CD14-positive monocyte (primary cell): ENCODE measurements at regions not wholly inside any gene's neighbourhood (a gene's known extent, or its start where the extent isn't known, plus 50 kb on each side); places are given as distances from the start of the nearest gene placed in this dataset.

Experiments used
- DNase-seq, 3 donors: peaks; one replicate each; pipeline ENCODE4 v3.0.0-alpha.2; 2011 to 2022
- H2AFZ ChIP-seq: 2 replicates; pipeline ENCODE4 v1.6.0; 2012; ENCODE audit warnings: mild to moderate bottlenecking, low read depth, low read length, inconsistent platforms; ENCODE audit not compliant: insufficient read depth, poor library complexity, severe bottlenecking
- H3K27ac ChIP-seq, 2 donors: 1 replicate in 1 of 2; 2 replicates in 1 of 2; pipeline ENCODE4 v1.5.1; 2012 to 2013; ENCODE audit warnings: low read length in 2 of 2, control low read depth in 1 of 2, inconsistent platforms in 1 of 2, low read depth in 1 of 2, mild to moderate bottlenecking in 1 of 2
- H3K27me3 ChIP-seq, 2 donors: one replicate each; pipeline versions ENCODE4 v1.6.0 to v1.6.1; 2011 to 2013; ENCODE audit warnings: low read length in 2 of 2; ENCODE audit not compliant: control insufficient read depth in 2 of 2, insufficient read depth in 2 of 2
- H3K36me3 ChIP-seq, 2 donors: replicated peaks in 1 of 2; 1 replicate in 1 of 2; 2 replicates in 1 of 2; pipeline versions ENCODE4 v1.5.1 to v1.6.1; 2012 to 2013; ENCODE audit warnings: low read length in 2 of 2, control low read depth in 1 of 2, inconsistent platforms in 1 of 2, mild to moderate bottlenecking in 1 of 2; ENCODE audit not compliant: insufficient read depth in 2 of 2, control insufficient read depth in 1 of 2
- H3K4me1 ChIP-seq, 2 donors: 1 replicate in 1 of 2; 2 replicates in 1 of 2; pipeline versions ENCODE4 v1.5.1 to v1.6.1; 2012 to 2013; ENCODE audit warnings: low read length in 2 of 2, control low read depth in 1 of 2, inconsistent platforms in 1 of 2, mild to moderate bottlenecking in 1 of 2, moderate library complexity in 1 of 2; ENCODE audit not compliant: insufficient read depth in 2 of 2, control insufficient read depth in 1 of 2
- H3K4me2 ChIP-seq: replicated peaks from 2 replicates; pipeline ENCODE3; 2012; ENCODE audit warnings: low read length, moderate library complexity, mild to moderate bottlenecking; ENCODE audit not compliant: poor library complexity, severe bottlenecking; ENCODE audit errors: extremely low read depth
- H3K4me3 ChIP-seq, 3 experiments: fragments of 200-600 bp in 1 of 3; sonication (generic) in 1 of 3; replicated peaks in 1 of 3; 1 replicate in 2 of 3; 2 replicates in 1 of 3; pipeline ENCODE4 v1.5.1; 2011 to 2013; ENCODE audit warnings: low read length in 3 of 3, mild to moderate bottlenecking in 3 of 3, control low read depth in 2 of 3, low read depth in 2 of 3, inconsistent platforms in 1 of 3, moderate library complexity in 1 of 3
- H3K79me2 ChIP-seq: 2 replicates; pipeline ENCODE4 v1.6.0; 2012; ENCODE audit warnings: mild to moderate bottlenecking, control low read depth, inconsistent platforms, low read length, moderate library complexity; ENCODE audit not compliant: insufficient read depth
- H3K9ac ChIP-seq: 2 replicates; pipeline ENCODE4 v1.6.0; 2017; ENCODE audit warnings: low read length, mild to moderate bottlenecking; ENCODE audit not compliant: insufficient read depth, poor library complexity, severe bottlenecking
- H3K9me3 ChIP-seq, 2 donors: replicated peaks in 1 of 2; 1 replicate in 1 of 2; 2 replicates in 1 of 2; pipeline versions ENCODE4 v1.5.1 to v1.6.1; 2012 to 2013; ENCODE audit warnings: low read length in 2 of 2, control low read depth in 1 of 2; ENCODE audit not compliant: control insufficient read depth in 1 of 2, insufficient read depth in 1 of 2
- H4K20me1 ChIP-seq: 2 replicates; pipeline ENCODE4 v1.6.0; 2012; ENCODE audit warnings: mild to moderate bottlenecking, low read length, control low read depth, moderate library complexity; ENCODE audit not compliant: insufficient read depth
- H3K27ac Mint-ChIP-seq, 7 donors: one replicate each; pipeline ENCODE4 v1.8.0; 2020; ENCODE audit warnings: mild to moderate bottlenecking in 7 of 7, mixed read lengths in 7 of 7, moderate library complexity in 6 of 7, inconsistent platforms in 2 of 7
- H3K27me3 Mint-ChIP-seq, 3 donors: one replicate each; pipeline ENCODE4 v1.8.0; 2021 to 2022; ENCODE audit warnings: low read depth in 3 of 3, mild to moderate bottlenecking in 3 of 3, mixed read lengths in 3 of 3, moderate library complexity in 3 of 3, inconsistent platforms in 1 of 3
- H3K36me3 Mint-ChIP-seq, 2 donors: one replicate each; pipeline ENCODE4 v1.8.0; 2020; ENCODE audit warnings: mixed read lengths in 2 of 2, inconsistent platforms in 1 of 2, mild to moderate bottlenecking in 1 of 2
- H3K4me1 Mint-ChIP-seq: one replicate; pipeline ENCODE4 v1.8.0; 2020; ENCODE audit warnings: mild to moderate bottlenecking, mixed read lengths
- H3K4me3 Mint-ChIP-seq, 2 donors: one replicate each; pipeline ENCODE4 v1.8.0; 2020; ENCODE audit warnings: mild to moderate bottlenecking in 2 of 2, mixed read lengths in 2 of 2, moderate library complexity in 1 of 2
- H3K9me3 Mint-ChIP-seq, 7 donors: one replicate each; pipeline ENCODE4 v1.8.0; 2020 to 2022; ENCODE audit warnings: mixed read lengths in 7 of 7, mild to moderate bottlenecking in 6 of 7, moderate library complexity in 6 of 7, inconsistent platforms in 2 of 7
- CTCF ChIP-seq: fragments of 200-600 bp; IDR thresholded peaks from one replicate; pipeline ENCODE4 v1.8.0; 2022; ENCODE audit warnings: antibody characterized with exemption, mild to moderate bottlenecking
- WGBS: methylation state at CpG from one replicate; pipeline ENCODE4 v1.1.5; 2013; ENCODE audit warnings: missing lambda C conversion rate; ENCODE audit not compliant: insufficient coverage; 5-methylcytosine and 5-hydroxymethylcytosine counted together
- intact Hi-C, 2 donors: fragments of 100-400 bp; cut with micrococcal nuclease; formaldehyde crosslinking; loops; one replicate each; pipeline versions ENCODE4 v1.15.0 to v1.15.1; 2023

GRCh38 chr20:60815656-60816055, 436.4 kb upstream of the CDH4 start:
- H4K20me1 ChIP-seq = no peaks in the 10 kb centered on the region
- peaks cover 0 to 2% of the 10 kb centered on the region in 2 donors for H3K9me3 ChIP-seq
- H2AFZ ChIP-seq = no peak overlapping the region
- H3K4me1 ChIP-seq = no peaks in the 10 kb centered on the region
- Mint-ChIP-seq H3K9me3 (peaks cover 4 to 15% (median 10%) of the 10 kb centered on the region in 7 donors), H3K27me3 (peaks cover 0 to 10% (median 2%) of the 10 kb centered on the region in 3 donors), H3K4me3 (no peak overlapping the region), H3K27ac (no peak overlapping the region), H3K4me1 (no peaks in the 10 kb centered on the region), H3K36me3 (no peaks in the 10 kb centered on the region)
- H3K27ac ChIP-seq = no peak overlapping the region
- no peak overlapping the region for H3K9ac ChIP-seq
- no peaks in the 10 kb centered on the region for H3K36me3 ChIP-seq
- no peaks in the 10 kb centered on the region for H3K27me3 ChIP-seq
- no peak for TF ChIP-seq CTCF
- no peak overlapping the region for H3K4me2 ChIP-seq
- no peak for DNase-seq
- H3K79me2 ChIP-seq = no peaks in the 10 kb centered on the region
- WGBS = 88% methylated on average over 4 of the region's 6 CpGs
- H3K4me3 ChIP-seq = no peak overlapping the region
- intact Hi-C loops = no loop called here

GRCh38 chr20:60816901-60817300, 435.2 kb upstream of the CDH4 start:
- H3K36me3 Mint-ChIP-seq = no peaks in the 10 kb centered on the region
- no peaks in the 10 kb centered on the region for H4K20me1 ChIP-seq
- H3K27ac Mint-ChIP-seq = no peak overlapping the region
- peaks cover 4 to 15% (median 9%) of the 10 kb centered on the region in 7 donors for H3K9me3 Mint-ChIP-seq
- intact Hi-C loops = no loop called here
- no peaks in the 10 kb centered on the region for H3K4me1 Mint-ChIP-seq
- H3K4me3 Mint-ChIP-seq = no peak overlapping the region
- no peak overlapping the region for H3K4me2 ChIP-seq
- WGBS = 100% methylated on average over 1 of the region's 2 CpGs
- DNase-seq = no peak
- H3K36me3 ChIP-seq = no peaks in the 10 kb centered on the region
- no peaks in the 10 kb centered on the region for H3K4me1 ChIP-seq
- H3K79me2 ChIP-seq = no peaks in the 10 kb centered on the region
- no peak for TF ChIP-seq CTCF
- no peaks in the 10 kb centered on the region for H3K9me3 ChIP-seq
- no peak overlapping the region for H3K4me3 ChIP-seq
- no peak overlapping the region for H2AFZ ChIP-seq
- H3K27me3 Mint-ChIP-seq = peaks cover 2 to 12% (median 2%) of the 10 kb centered on the region in 3 donors
- no peak overlapping the region for H3K9ac ChIP-seq
- H3K27ac ChIP-seq = no peak overlapping the region
- no peaks in the 10 kb centered on the region for H3K27me3 ChIP-seq
